ENCODE measurements at regions not wholly inside any gene's neighbourhood (a gene's known extent, or its start where the extent isn't known, plus 50 kb on each side); places are given as distances from the start of the nearest gene placed in this dataset.

DNA sequence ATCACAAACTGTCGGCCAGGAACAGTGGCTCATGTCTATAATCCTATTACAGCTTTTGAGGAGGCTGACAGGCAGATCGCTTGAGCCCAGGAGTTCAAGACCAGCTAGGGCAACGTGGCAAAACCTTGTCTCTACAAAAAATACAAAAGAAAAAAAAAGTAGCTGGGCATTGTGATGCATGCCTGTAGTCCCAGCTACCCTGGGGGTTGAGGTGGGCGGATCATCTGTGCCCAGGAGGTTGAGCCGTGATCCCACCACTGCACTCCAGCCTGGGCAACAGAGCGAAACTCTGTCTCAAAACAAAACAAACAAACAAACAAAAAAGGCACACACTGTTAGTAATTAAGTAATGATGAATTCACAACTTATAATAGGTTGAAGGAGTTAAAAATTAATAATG, 441.5 kb upstream of the PCDH15 start:
- no peak overlapping the region for H3K27ac ChIP-seq
- no peak for TF ChIP-seq CTCF (conservative IDR thresholded peaks at IDR 0.05)

DNA sequence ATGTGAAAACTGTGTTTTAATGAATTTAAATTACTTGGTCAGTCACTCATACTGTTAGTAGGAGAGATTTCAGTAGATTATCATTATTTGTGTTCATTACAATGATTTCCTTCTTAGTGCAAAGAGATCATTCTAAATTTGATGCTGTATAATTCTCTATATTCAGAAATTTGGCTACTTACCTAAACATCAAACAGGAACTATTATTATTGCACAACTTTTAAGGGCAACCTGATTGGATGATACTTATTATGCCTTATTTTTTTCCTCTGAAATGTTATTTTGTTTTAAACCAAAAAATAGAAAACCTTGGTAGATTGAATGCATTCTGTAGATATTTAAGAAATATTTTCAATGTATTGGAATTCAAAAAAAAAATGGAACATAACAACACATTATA, 436.4 kb upstream of the PCDH15 start:
- no peak overlapping the region for H3K27ac ChIP-seq
- TF ChIP-seq CTCF (conservative IDR thresholded peaks at IDR 0.05) = no peak

GRCh38 chr10:55233505-55233904, 432.5 kb upstream of the PCDH15 start:
- no peak overlapping the region for H3K27ac ChIP-seq

DNA sequence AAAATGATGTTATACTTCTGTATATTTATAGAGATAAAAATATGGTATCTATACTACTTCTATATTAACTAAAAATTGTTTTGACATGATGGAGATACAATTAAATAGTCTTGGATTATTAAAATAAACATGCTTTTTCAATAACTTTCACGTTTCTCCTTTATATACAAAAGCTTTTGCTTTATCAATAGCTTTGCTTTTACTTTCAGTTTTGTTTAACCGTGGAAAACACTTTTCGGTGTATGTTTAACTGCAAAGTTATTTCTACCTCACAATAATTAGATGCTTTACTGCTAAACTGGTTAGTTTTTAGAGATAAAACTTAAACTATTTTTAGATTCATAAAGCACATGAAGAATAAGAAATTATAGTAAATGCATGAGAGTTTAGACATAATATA, 432.1 kb upstream of the PCDH15 start:
- no peak overlapping the region for H3K27ac ChIP-seq
- TF ChIP-seq CTCF (conservative IDR thresholded peaks at IDR 0.05) = no peak

More at GRCh38 chr10:55233505-55233904, 432.5 kb upstream of the PCDH15 start:
- TF ChIP-seq CTCF (conservative IDR thresholded peaks at IDR 0.05) = no peak

GRCh38 chr10:55232553-55232952, 431.5 kb upstream of the PCDH15 start:
- no peak overlapping the region for H3K27ac ChIP-seq
- no peak for TF ChIP-seq CTCF (conservative IDR thresholded peaks at IDR 0.05)

DNA sequence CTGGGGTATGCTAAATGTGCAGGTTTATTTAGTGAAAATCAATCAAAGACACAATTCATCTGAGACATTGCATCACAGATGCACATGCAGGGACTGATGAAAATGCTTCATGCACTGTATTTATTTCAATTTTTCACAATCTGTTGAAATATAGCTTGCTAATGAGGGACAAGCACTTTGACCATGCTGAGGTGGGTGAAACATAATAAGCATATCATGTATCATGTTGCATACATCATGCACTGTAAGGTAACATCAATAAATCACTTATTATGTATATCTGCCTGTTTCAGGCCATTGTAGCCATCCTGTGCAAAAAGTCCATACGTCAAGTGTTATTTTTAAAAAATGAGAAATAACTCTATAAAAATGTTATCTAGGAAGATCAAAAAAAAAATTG, 426.9 kb upstream of the PCDH15 start:
- no peak overlapping the region for H3K27ac ChIP-seq

GRCh38 chr10:55224007-55224781, 423.2 kb upstream of the PCDH15 start:
- H3K27ac ChIP-seq = no peak overlapping the region
- no peak for TF ChIP-seq CTCF (conservative IDR thresholded peaks at IDR 0.05)

More for the DNA sequence above, 426.9 kb upstream of the PCDH15 start:
- TF ChIP-seq CTCF (conservative IDR thresholded peaks at IDR 0.05) = no peak

Measured in VCaP (cell line).